H1 (cell line): ENCODE measurements at regions not wholly inside any gene's neighbourhood (a gene's known extent, or its start where the extent isn't known, plus 50 kb on each side); places are given as distances from the start of the nearest gene placed in this dataset.

Experiments used
- CTCF ChIA-PET: fragments of 300-600 bp; sonication (Branson Sonifier 250); formaldehyde crosslinking; loops from one replicate; lab custom pipeline; 2021; ENCODE audit not compliant: partially characterized antibody; lab: Charles Lee
- POLR2A ChIA-PET: fragments of 300-600 bp; sonication (Branson Sonifier 250); formaldehyde crosslinking; loops from one replicate; lab custom pipeline; 2021; ENCODE audit warnings: inconsistent platforms; ENCODE audit not compliant: partially characterized antibody; lab: Charles Lee
- DNase-seq, 2 experiments: peaks; one replicate each; pipeline versions ENCODE4 v3.0.0 to v3.0.0-alpha.2; 2010 to 2022; ENCODE audit warnings: low spot score in 2 of 2, low read depth in 1 of 2, mixed read lengths in 1 of 2
- FAIRE-seq: peaks from 2 replicates; lab custom pipeline; 2011; peaks lifted over from hg19 to GRCh38; lab: Jason Lieb, UNC
- H2AFZ ChIP-seq: 2 replicates; pipeline ENCODE4 v1.8.1; 2012; ENCODE audit warnings: low read length, inconsistent platforms
- H2AK5ac ChIP-seq: 2 replicates; pipeline ENCODE4 v1.6.1; 2013; ENCODE audit warnings: low read depth, low read length
- H2BK120ac ChIP-seq: replicated peaks from 2 replicates; pipeline ENCODE3; 2013; ENCODE audit warnings: low read depth, low read length, inconsistent platforms
- H2BK12ac ChIP-seq: 2 replicates; pipeline ENCODE4 v1.6.1; 2013; ENCODE audit warnings: low read depth, low read length
- H2BK15ac ChIP-seq: 2 replicates; pipeline ENCODE4 v1.6.1; 2013; ENCODE audit warnings: low read length
- H2BK20ac ChIP-seq: 2 replicates; pipeline ENCODE4 v1.6.1; 2013; ENCODE audit warnings: low read length
- H2BK5ac ChIP-seq: 2 replicates; pipeline ENCODE4 v1.6.1; 2013; ENCODE audit warnings: low read depth, low read length
- H3K14ac ChIP-seq: 2 replicates; pipeline ENCODE4 v1.6.1; 2013; ENCODE audit warnings: inconsistent platforms; ENCODE audit not compliant: insufficient read length
- H3K18ac ChIP-seq: 2 replicates; pipeline ENCODE4 v1.6.1; 2013; ENCODE audit warnings: low read length; ENCODE audit errors: extremely low read depth
- H3K23ac ChIP-seq: 2 replicates; pipeline ENCODE4 v1.6.1; 2013; ENCODE audit warnings: inconsistent platforms; ENCODE audit not compliant: insufficient read length
- H3K23me2 ChIP-seq: 2 replicates; pipeline ENCODE4 v1.6.1; 2013; ENCODE audit warnings: low read depth, low read length
- H3K27ac ChIP-seq: 2 replicates; pipeline ENCODE4 v1.6.1; 2011; ENCODE audit warnings: low read depth, low read length, inconsistent platforms
- H3K27me3 ChIP-seq, 4 experiments: replicated peaks in 1 of 4; 1 replicate in 1 of 4; 2 replicates in 3 of 4; pipeline versions ENCODE4 v1.6.1 to v1.8.1; 2011 to 2013; ENCODE audit warnings: low read length in 3 of 4, mild to moderate bottlenecking in 3 of 4, inconsistent platforms in 2 of 4, mixed read lengths in 2 of 4, moderate library complexity in 1 of 4; ENCODE audit not compliant: control insufficient read depth in 3 of 4, insufficient read depth in 3 of 4; ENCODE audit errors: extremely low read depth in 1 of 4
- H3K36me3 ChIP-seq, 4 experiments: 2 replicates each; pipeline versions ENCODE4 v1.6.1 to v1.8.1; 2011 to 2013; ENCODE audit warnings: mild to moderate bottlenecking in 4 of 4, low read length in 3 of 4, moderate library complexity in 2 of 4, control low read depth in 1 of 4, inconsistent platforms in 1 of 4; ENCODE audit not compliant: insufficient read depth in 4 of 4, control insufficient read depth in 2 of 4
- H3K4ac ChIP-seq: replicated peaks from 2 replicates; pipeline ENCODE3; 2013; ENCODE audit warnings: low read length, low read depth, mixed read lengths, inconsistent platforms; ENCODE audit not compliant: insufficient read length
- H3K4me1 ChIP-seq, 4 experiments: replicated peaks in 1 of 4; 1 replicate in 1 of 4; 2 replicates in 3 of 4; pipeline versions ENCODE4 v1.6.1 to v1.8.1; 2011 to 2013; ENCODE audit warnings: low read length in 3 of 4, inconsistent platforms in 2 of 4, mixed read lengths in 1 of 4; ENCODE audit not compliant: insufficient read depth in 4 of 4, control insufficient read depth in 3 of 4
- H3K4me2 ChIP-seq, 2 experiments: 2 replicates each; pipeline versions ENCODE4 v1.6.1 to v1.8.1; 2011 to 2013; ENCODE audit warnings: low read depth in 2 of 2, low read length in 2 of 2, control low read depth in 1 of 2, inconsistent platforms in 1 of 2, mild to moderate bottlenecking in 1 of 2; ENCODE audit not compliant: insufficient read depth in 1 of 2
- H3K4me3 ChIP-seq, 4 experiments: fragments of 200-600, 300-600 bp in 1 of 4; sonication (generic), shearing (Covaris generic), sonication (Bioruptor Twin) in 1 of 4; 2 replicates each; pipeline versions ENCODE4 v1.5.1 to v1.8.1; 2011 to 2016; ENCODE audit warnings: low read length in 4 of 4, low read depth in 3 of 4, control low read depth in 2 of 4, inconsistent platforms in 2 of 4, mild to moderate bottlenecking in 2 of 4, mixed read lengths in 1 of 4, moderate library complexity in 1 of 4; ENCODE audit not compliant: insufficient read depth in 2 of 4; ENCODE audit errors: extremely low read depth in 1 of 4
- H3K56ac ChIP-seq: replicated peaks from 2 replicates; pipeline ENCODE3; 2013; ENCODE audit warnings: low read depth, mild to moderate bottlenecking, mixed read lengths, low read length, inconsistent platforms; ENCODE audit not compliant: insufficient read length
- H3K79me1 ChIP-seq: 2 replicates; pipeline ENCODE4 v1.6.1; 2013; ENCODE audit warnings: low read depth, low read length, control low read depth
- H3K79me2 ChIP-seq, 2 experiments: 2 replicates each; pipeline versions ENCODE4 v1.6.1 to v1.8.1; 2012 to 2013; ENCODE audit warnings: low read length in 2 of 2, mild to moderate bottlenecking in 2 of 2, inconsistent platforms in 1 of 2; ENCODE audit not compliant: insufficient read depth in 2 of 2, control insufficient read depth in 1 of 2
- H3K9ac ChIP-seq, 4 experiments: replicated peaks in 1 of 4; 1 replicate in 1 of 4; 2 replicates in 3 of 4; pipeline versions ENCODE4 v1.6.1 to v1.8.1; 2011 to 2013; ENCODE audit warnings: low read depth in 3 of 4, low read length in 3 of 4, control low read depth in 2 of 4, mild to moderate bottlenecking in 2 of 4, moderate library complexity in 2 of 4, inconsistent platforms in 1 of 4; ENCODE audit errors: extremely low read depth in 1 of 4
- H3K9me3 ChIP-seq, 2 experiments: 2 replicates each; pipeline versions ENCODE4 v1.6.1 to v1.8.1; 2012 to 2013; ENCODE audit warnings: mild to moderate bottlenecking in 2 of 2, moderate library complexity in 2 of 2, control low read depth in 1 of 2, inconsistent platforms in 1 of 2, low read depth in 1 of 2, low read length in 1 of 2, mixed read lengths in 1 of 2; ENCODE audit not compliant: insufficient read depth in 2 of 2
- H4K20me1 ChIP-seq, 2 experiments: replicated peaks in 1 of 2; 2 replicates each; pipeline versions ENCODE3 to v1.8.1; 2011 to 2013; ENCODE audit warnings: inconsistent platforms in 2 of 2, low read length in 2 of 2, mild to moderate bottlenecking in 1 of 2; ENCODE audit not compliant: insufficient read depth in 2 of 2, control insufficient read depth in 1 of 2
- H4K5ac ChIP-seq: 2 replicates; pipeline ENCODE4 v1.6.1; 2013; ENCODE audit warnings: low read length, low read depth, mixed read lengths, inconsistent platforms; ENCODE audit not compliant: insufficient read length
- H4K8ac ChIP-seq: 2 replicates; pipeline ENCODE4 v1.8.0; 2013; ENCODE audit warnings: mild to moderate bottlenecking, moderate library complexity, low read length, inconsistent platforms; ENCODE audit not compliant: insufficient read depth; ENCODE audit errors: extremely low read depth
- H4K91ac ChIP-seq: replicated peaks from 2 replicates; pipeline ENCODE3; 2013; ENCODE audit warnings: low read length, mixed read lengths, inconsistent platforms; ENCODE audit not compliant: insufficient read length
- BACH1 ChIP-seq: IDR thresholded peaks from 2 replicates; pipeline ENCODE4 v1.6.1; 2012; ENCODE audit warnings: low read length, improper control_type of control experiment
- CHD2 ChIP-seq: IDR thresholded peaks from 2 replicates; pipeline ENCODE4 v1.6.1; 2012; ENCODE audit warnings: low read length, improper control_type of control experiment
- KDM5A ChIP-seq: fragments of 200-600 bp; IDR thresholded peaks from 2 replicates; pipeline ENCODE4 v1.7.1; 2012; ENCODE audit warnings: mild to moderate bottlenecking, low read length, inconsistent platforms, mixed read lengths
- MAFK ChIP-seq: IDR thresholded peaks from 2 replicates; pipeline ENCODE4 v1.6.1; 2012; ENCODE audit warnings: low read depth, mild to moderate bottlenecking, improper control_type of control experiment, low read length
- PHF8 ChIP-seq: fragments of 200-600 bp; sonication (generic); conservative IDR thresholded peaks from 2 replicates; pipeline ENCODE4 v1.7.1; 2012; ENCODE audit warnings: low read depth, mild to moderate bottlenecking, inconsistent platforms, low read length, moderate library complexity
- RAD21 ChIP-seq, 2 experiments: IDR thresholded peaks in 1 of 2; conservative IDR thresholded peaks in 1 of 2; 2 replicates each; pipeline ENCODE4 v1.6.1; 2011; ENCODE audit warnings: low read depth in 2 of 2, low read length in 2 of 2, improper control_type of control experiment in 1 of 2, inconsistent platforms in 1 of 2, mild to moderate bottlenecking in 1 of 2, moderate library complexity in 1 of 2
- SIRT6 ChIP-seq: IDR thresholded peaks from one replicate; pipeline ENCODE4 v1.7.1; 2012; ENCODE audit warnings: low read length, inconsistent platforms
- SP1 ChIP-seq: IDR thresholded peaks from 2 replicates; pipeline ENCODE4 v1.6.1; 2011; ENCODE audit warnings: low read depth, low read length
- SP2 ChIP-seq: IDR thresholded peaks from 2 replicates; pipeline ENCODE4 v1.6.1; 2012; ENCODE audit warnings: mild to moderate bottlenecking, low read length, inconsistent platforms
- SP4 ChIP-seq: IDR thresholded peaks from 2 replicates; pipeline ENCODE4 v1.6.1; 2012; ENCODE audit warnings: low read length, inconsistent platforms
- WGBS, 2 experiments: shearing (Covaris generic) in 1 of 2; methylation state at CpG; one replicate each; pipeline versions ENCODE4 v1.1.6 to v1.1.7; 2013 to 2015; ENCODE audit warnings: low lambda C conversion rate in 2 of 2, mixed read lengths in 2 of 2, inconsistent platforms in 1 of 2, low coverage in 1 of 2, missing lambda C conversion rate in 1 of 2; ENCODE audit not compliant: insufficient replicate concordance in 2 of 2, insufficient coverage in 1 of 2, insufficient read length in 1 of 2; ENCODE audit errors: extremely low coverage in 1 of 2, missing lambda C conversion rate in 1 of 2; 5-methylcytosine and 5-hydroxymethylcytosine counted together
- TF ChIP-seq, protein P1 (sequence below): IDR thresholded peaks from 2 replicates; pipeline ENCODE4 v1.6.1; 2011; ENCODE audit warnings: low read length, improper control_type of control experiment

DNA sequence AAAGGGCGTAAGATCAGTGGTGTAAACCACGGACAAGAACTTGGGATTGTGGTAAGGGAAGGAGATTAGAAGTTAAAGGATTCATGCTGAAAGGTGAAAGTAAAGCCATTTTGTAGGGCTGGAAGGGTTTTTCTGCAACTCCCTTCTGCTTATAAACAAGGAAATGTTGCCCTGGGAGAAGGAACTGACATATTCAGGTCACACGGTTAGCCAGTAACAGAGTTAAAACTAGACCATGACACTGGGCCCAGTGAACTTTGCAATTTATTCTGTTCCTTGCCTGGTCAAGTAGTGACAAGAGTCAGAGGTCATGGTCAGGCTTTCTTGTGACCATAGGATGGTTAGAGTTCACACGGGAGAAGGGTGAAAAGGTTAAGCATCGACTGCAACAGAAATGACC, 323.3 kb downstream of the DMRT2 start:
- H2AK5ac ChIP-seq: no peak overlapping the region
- TF ChIP-seq, protein P1, sequence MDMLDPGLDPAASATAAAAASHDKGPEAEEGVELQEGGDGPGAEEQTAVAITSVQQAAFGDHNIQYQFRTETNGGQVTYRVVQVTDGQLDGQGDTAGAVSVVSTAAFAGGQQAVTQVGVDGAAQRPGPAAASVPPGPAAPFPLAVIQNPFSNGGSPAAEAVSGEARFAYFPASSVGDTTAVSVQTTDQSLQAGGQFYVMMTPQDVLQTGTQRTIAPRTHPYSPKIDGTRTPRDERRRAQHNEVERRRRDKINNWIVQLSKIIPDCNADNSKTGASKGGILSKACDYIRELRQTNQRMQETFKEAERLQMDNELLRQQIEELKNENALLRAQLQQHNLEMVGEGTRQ: no peak
- TF ChIP-seq SP1 (no peak), RAD21 (IDR thresholded peaks at IDR 0.05 in 1 of 2, conservative IDR thresholded peaks at IDR 0.05 in 1 of 2; ENCODE audit: low read depth in 2 of 2, low read length in 2 of 2) (no peak), SP4 (no peak), KDM5A (no peak), PHF8 (no peak), MAFK (no peak), SP2 (no peak), SIRT6 (no peak), BACH1 (no peak), CHD2 (no peak)
- no peak overlapping the region for H2BK20ac ChIP-seq
- H3K23me2 ChIP-seq: no peaks in the 10 kb centered on the region
- H4K20me1 ChIP-seq: no peaks in the 10 kb centered on the region
- H3K4ac ChIP-seq: no peak overlapping the region
- no peak overlapping the region for H3K56ac ChIP-seq
- H3K4me3 ChIP-seq: no peak overlapping the region
- H3K36me3 ChIP-seq: no peaks in the 10 kb centered on the region; a peak in 1 of 8 replicates
- H4K8ac ChIP-seq: no peak overlapping the region
- ChIA-PET CTCF (no interaction called here), POLR2A (no interaction called here)
- no peak overlapping the region for H3K23ac ChIP-seq
- no peak overlapping the region for H2BK5ac ChIP-seq
- H3K9me3 ChIP-seq: peaks cover 72 to 74% of the 10 kb centered on the region in 2 experiments
- H3K79me2 ChIP-seq: no peaks in the 10 kb centered on the region
- H3K27ac ChIP-seq: no peak overlapping the region
- DNase-seq (no peak), FAIRE-seq (no peak)
- no peaks in the 10 kb centered on the region for H3K79me1 ChIP-seq
- H3K4me1 ChIP-seq: no peaks in the 10 kb centered on the region
- H3K27me3 ChIP-seq: no peaks in the 10 kb centered on the region; a peak in 1 of 7 replicates
- no peak overlapping the region for H4K5ac ChIP-seq
- no peak overlapping the region for H2BK120ac ChIP-seq
- H3K9ac ChIP-seq: no peak overlapping the region
- H3K18ac ChIP-seq: no peak overlapping the region
- H2AFZ ChIP-seq: no peak overlapping the region
- H2BK12ac ChIP-seq: no peak overlapping the region
- WGBS, 2 experiments: 90% methylated on average over 5 of the region's 5 CpGs; no CpG with 5 or more reads in 1 of the 2 experiments
- no peak overlapping the region for H3K14ac ChIP-seq
- no peak overlapping the region for H3K4me2 ChIP-seq
- H2BK15ac ChIP-seq: no peak overlapping the region
- no peak overlapping the region for H4K91ac ChIP-seq
